Activated T-cell treated with anti-CD3 and anti-CD28 coated beads for 4 hours (primary cell): ENCODE measurements at regions not wholly inside any gene's neighbourhood (a gene's known extent, or its start where the extent isn't known, plus 50 kb on each side); places are given as distances from the start of the nearest gene placed in this dataset.
"Not testable (repeated sequence)": the region's sequence is repeated elsewhere in the genome, so short reads cannot be mapped to it uniquely, and the experiment has no call there.

Source experiments
- DNase-seq: peaks from one replicate; pipeline ENCODE4 v3.0.0-alpha.2; 2020

GRCh38 chr14:105897725-105898113 is 371.3 kb downstream of the TMEM121 start:
- DNase-seq: no peak

DNA sequence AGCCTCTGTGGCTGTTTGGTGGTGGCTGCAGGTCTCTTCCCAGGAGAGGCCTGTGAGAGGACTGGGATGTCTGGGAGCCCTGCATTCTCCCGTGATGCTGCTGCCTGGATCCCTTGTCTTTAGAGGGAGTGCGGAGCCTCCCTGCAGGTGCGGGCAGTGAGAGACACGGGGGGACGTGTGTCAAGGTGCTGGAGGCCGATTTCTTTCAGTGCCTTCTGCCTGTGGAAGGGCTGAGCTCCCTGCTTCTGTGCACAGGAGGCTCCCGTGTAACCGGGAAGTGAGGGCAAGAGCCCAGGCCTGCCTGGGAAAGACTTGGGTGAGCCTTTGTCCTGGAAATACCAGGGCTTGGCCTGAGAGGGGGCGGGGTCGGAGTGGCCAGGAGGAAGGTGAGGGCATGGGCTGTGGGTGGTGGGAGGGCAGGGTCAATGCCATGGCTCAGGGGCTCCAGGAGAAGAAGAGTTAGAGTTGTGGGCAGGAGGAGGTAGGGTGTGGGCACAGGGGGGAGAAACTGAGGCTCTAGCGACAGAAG is 372.2 kb downstream of the TMEM121 start:
- DNase-seq: no peak

DNA sequence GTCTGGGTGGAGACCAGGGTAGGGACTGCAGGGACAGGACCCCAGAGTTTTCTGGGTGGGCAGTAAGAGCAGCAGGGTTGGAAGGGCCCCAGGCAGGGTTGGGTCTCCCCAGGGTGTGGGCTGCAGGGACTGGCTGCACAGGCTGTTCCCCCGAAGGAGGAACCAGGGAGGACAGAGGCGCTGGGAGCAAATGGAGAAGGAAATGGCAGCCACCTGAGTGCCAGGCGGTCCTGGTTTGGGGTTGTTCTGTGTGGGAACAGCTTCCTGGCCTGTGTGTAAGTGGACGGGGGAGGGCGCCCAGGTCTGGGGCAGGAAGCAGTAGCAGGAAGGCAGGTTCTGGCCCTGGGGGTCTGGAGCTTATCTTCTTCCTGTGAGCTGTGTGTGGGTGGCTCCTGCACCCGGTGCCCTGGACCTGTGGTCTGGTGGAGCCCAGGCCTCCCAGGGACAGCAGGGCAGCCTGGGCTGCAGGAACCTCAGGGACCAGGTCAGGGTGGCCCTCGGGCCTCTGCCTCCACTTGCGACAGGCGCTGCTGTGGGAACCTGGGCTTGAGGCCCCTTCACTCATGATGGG is 372.8 kb downstream of the TMEM121 start:
- no peak for DNase-seq

DNA sequence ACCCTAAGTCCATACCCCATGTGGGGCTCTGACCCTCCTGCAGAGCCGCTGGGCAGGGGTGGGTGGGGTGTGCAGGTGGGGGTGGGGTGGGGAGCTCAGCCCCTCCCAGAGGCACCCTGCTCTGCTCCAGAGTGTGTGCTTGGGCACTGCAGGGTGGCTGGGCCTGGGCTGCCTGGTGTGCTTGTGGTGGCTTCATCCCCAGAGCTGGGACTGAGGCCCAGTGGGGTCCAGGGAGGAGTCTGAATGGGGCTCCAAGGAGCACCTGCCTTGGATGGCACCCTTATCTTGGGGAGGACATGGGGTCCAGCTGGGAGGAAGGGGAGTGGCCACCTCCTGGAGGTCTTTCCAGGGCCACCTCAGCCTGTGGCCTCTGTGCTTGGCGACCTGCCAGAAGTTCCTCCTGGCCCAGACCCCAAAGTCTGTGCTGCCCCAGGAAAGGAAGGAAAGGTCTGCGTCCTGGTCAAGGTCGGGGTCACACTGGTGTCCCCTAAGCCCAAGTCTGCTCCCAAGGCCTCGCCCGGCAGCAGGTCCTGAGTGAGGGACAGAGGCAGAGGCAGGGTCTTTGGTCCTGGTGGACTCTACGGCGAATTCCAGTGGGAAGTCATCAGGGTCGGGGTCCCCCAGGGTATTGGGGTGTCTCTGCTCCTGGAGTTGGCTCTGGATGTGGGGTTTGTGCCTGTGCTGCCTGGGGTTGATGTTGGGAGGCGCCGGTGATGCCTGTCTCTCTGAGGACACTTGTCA is 373.4 kb downstream of the TMEM121 start:
- DNase-seq: no peak

DNA sequence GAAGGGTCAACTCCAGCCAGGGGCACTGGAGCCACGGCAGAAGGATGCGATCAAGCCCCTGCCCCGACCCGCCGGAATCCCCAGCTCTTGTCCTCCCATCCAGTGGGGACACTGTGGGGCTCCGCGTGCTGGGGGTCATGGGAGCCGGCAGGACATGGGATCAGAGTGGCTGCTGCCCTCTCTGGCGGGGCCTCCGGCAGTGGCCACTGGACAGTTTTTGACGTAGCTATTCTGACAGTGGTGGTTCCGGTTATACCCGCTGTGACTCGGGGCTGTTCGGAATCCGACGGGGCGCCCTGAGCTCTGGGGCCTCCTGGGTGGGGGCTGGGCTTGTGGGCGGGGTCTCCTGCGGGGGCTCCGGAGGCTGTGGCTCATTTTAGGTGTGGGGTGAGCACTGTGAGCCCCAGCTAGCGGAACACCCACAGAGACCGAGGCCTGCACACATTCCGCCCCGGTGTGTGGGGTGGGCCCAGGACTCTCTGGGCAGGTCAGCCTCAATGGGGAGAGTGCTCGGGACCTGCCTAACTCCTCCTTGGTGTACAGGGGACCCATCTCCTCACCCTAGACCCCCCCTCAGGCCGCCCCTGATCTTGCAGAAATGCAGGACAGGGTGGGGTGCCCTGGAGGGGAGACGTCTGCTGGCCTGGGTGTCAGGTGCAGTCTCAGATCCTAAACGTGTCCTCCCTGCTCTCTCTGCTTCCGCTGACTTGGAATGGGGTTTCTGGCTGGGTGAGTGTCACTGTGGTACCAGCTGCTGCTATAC is 374.2 kb downstream of the TMEM121 start:
- no peak for DNase-seq

- no peak for DNase-seq
These were observed 374.8 kb downstream of the TMEM121 start for GRCh38 chr14:105901226-105901625.

- DNase-seq: no peak
These were observed 375.9 kb downstream of the TMEM121 start for GRCh38 chr14:105902131-105902898.

DNA sequence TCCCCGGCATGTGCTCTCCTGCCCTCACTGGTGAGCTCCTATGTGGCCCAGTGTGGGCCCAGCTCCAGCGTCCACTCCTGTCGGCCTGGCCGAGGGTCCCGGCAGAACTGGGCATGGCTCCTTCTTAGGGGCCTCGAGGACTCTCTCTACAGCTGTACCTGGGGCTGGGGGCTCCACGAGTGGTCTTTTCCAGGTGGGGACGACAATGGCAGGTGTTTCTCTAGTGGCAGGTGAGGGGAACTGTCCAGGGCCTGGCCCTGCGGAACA is 376.4 kb downstream of the TMEM121 start:
- not testable (repeated sequence) for DNase-seq

DNA sequence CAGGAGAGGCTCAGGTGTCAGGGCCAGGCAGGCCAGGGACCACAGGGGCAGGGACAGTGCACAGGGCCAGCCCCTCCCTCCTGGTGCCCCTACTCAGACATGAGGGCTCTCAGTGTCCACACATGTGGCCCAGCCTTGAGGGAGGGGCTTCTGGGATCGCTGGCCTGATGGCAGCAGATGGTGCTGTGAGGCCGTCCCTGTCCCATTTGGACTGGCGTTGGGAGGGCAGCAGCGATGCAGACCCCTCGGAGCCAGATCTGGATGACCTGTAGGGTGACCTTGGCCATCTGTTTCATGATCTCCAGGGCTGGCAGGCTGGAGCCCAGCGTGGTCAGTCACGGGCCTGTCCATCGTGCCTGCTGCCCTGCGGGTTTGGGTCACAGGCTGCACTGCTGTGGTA is 377.6 kb downstream of the TMEM121 start:
- DNase-seq: no peak

DNA sequence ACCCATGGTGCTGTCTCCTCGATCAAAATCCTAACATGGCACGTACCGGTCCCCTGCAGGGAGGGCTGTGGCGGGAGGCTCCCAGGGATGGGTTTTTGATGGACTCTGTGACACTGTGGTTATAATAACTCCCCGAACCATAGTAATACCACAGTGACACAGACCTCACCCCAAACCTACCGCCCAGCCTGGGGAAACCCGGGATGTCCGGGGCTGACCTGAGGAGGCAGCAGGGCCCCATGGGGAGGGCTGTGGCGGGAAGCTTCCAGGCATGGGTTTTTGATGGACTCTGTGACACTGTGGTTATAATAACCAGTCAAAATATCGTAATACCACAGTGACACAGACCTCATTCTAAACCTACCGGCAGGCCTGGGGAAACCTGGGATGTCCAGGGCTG is 378.0 kb downstream of the TMEM121 start:
- DNase-seq: no peak

DNA sequence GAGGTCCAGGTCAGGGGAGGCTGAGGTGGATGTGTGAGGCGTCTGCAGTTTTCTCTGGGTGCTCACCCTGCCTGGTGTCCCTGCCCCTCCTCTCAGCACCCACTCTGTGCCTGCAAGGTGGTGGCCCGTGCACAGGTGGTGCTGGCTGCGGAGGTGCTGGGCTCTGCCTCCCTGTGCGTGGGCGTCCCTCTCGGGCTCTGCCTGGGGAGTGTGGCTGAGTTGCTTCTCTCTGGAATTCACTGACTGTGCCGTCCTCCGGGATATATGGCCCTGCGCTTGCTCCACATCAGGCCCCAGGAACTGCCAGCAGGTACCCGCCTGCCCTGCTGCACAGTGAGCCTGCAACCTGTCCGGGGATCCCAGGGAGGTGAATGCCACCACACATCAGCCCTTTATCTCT is 379.1 kb downstream of the TMEM121 start:
- no peak for DNase-seq

DNA sequence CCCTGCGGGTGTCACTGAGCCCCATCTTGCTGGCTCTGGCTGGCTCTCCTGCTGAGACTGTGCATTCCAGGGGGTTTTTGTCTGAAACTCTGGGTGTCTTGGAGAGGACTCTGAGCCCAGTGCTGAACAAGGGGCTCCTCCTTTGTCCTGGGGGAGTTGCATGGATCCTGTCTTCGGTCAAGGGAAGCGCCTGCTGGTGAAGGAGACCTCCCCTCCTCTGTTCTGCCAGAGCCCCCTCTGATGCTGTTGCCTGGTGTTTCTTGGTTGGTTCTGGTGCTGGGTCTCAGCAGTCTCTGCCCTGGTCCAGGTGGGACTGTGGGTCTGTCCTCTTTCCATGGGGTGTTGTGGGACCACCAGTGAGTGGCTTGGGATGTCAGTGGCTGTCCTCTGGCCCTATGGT is 380.9 kb downstream of the TMEM121 start:
- DNase-seq: no peak

DNA sequence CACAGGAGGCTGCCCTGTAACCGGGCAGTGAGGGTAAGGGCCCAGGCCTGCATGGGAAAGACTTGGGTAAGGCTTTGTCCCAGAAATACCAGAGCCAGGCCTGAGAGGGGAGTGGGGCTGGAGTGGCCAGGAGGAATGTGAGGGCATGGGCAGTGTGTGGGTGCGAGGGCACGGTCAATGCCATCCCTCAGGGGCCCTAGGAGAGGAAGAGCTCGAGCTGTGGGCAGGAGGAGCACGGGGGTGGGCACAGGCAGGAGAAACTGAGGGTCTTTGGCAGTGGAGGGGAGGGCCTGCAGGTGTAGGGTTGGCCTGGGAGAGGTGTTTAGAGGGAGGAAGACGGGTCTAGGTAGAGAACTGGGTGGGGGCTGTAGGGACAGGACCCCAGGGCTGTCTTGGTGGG is 381.6 kb downstream of the TMEM121 start:
- DNase-seq: no peak

DNA sequence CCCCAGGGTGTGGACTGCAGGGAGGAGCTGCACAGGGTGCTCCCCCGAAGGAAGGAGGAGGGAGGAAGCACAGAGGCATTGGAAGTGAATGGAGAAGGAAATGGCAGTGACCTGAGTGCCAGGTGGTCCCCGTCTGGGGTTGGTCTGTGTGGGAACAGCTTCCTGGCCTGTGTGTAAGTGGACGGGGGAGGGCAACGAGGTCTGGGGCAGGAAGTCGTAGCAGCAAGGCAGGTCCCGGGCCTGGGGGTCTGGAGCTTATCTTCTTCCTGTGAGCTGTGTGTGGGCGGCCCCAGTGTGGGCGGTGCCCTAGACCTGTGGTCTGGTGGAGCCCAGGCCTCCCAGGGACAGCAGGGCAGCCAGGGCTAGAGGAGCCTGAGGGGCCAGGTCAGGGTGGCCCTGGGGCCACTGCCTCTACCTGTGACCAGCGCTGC is 382.1 kb downstream of the TMEM121 start:
- no peak for DNase-seq

GRCh38 chr14:105909046-105909827 is 382.9 kb downstream of the TMEM121 start:
- no peak for DNase-seq

GRCh38 chr14:105909828-105910120 is 383.4 kb downstream of the TMEM121 start:
- DNase-seq: not testable (repeated sequence)

DNA sequence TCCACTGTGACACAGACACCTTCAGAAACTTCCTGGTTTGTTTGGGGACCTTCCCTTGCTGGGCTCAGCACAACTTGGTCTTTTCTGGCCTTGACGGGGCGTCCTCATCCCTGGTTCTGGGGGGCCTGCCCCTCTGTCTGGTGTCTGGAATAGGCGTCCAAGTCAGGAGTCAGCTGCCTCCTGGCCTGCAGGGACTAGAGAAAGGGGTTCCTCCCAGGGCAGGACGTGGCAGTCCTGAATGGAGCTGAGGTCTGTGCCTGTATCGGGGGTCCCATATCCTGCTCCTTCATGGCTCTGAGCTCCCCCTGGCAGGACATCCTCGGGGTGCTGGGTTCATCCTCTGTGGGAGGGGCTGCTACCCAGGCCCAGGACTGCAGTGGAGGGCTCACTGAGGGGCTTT is 384.0 kb downstream of the TMEM121 start:
- no peak for DNase-seq

- DNase-seq: no peak
These were observed 384.8 kb downstream of the TMEM121 start for GRCh38 chr14:105911006-105911847.

- DNase-seq: not testable (repeated sequence)
These were observed 385.5 kb downstream of the TMEM121 start for GRCh38 chr14:105911848-105912292.

DNA sequence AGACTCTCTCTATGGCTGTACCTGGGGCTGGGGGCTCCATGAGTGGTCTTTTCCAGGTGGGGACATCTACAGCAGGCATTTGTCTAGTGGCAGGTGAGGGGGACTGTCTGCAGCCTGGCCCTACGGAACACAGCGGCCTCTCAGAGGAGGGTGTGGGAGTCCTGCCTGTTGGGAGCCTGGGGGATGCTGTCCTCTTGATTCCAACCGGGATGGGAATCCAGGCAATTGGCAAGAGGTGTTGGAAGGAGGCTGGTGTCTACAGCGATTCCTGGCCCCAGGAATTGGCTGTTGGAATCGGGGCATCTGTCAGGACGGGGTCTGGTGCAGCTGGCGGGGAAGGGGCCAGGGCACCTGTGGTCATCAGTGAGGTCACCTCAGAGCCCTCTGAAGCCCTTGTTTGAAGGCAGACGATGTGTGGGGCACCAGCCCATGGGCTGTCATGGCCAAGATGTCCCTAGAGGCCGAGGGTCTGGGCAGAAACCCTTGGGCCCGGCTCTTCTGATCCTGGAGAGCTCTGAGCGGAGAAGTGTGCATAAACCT is 386.3 kb downstream of the TMEM121 start:
- DNase-seq: no peak

DNA sequence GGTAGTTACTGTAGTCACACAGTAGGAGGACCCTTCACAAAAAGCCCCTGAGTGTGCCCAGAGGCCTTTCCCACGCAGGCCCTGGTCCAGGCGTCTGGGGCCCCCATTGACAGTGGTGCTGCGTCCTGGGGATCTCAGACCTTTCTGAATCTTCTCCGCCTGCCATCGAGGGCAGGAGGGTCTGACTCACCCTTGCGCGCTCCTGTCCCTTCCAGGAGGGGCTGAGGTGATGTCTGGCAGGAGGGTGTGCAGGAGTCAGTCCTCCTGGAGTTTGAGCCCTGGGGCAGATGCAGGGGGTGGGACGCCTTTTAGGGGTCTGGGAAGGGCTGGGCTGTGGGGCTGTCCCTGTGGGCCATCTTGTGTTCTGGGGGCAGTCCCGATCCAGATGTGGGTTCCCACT is 386.8 kb downstream of the TMEM121 start:
- DNase-seq: no peak
